MM.1S (cell line): ENCODE measurements at regions not wholly inside any gene's neighbourhood (a gene's known extent, or its start where the extent isn't known, plus 50 kb on each side); places are given as distances from the start of the nearest gene placed in this dataset.

ENCODE experiments used
- DNase-seq: peaks from one replicate; pipeline ENCODE4 v3.0.0-alpha.2; 2015
- H2AFZ ChIP-seq: fragments of 300-600 bp; sonication (generic); 2 replicates; pipeline ENCODE4 v1.6.0; 2016; ENCODE audit warnings: antibody characterized with exemption, low read length
- H3F3A ChIP-seq: fragments of 300-600 bp; sonication (generic); 2 replicates; pipeline ENCODE4 v1.6.1; 2016; ENCODE audit warnings: mild to moderate bottlenecking, antibody characterized with exemption, low read length, moderate library complexity, mixed read lengths; ENCODE audit not compliant: insufficient read depth
- H3K27ac ChIP-seq: fragments of 300-600 bp; sonication (generic); 2 replicates; pipeline ENCODE4 v1.5.1; 2016; ENCODE audit warnings: mild to moderate bottlenecking, low read length
- H3K27me3 ChIP-seq: fragments of 300-600 bp; sonication (generic); replicated peaks from 2 replicates; pipeline ENCODE4 v1.6.0; 2016; ENCODE audit warnings: low read length; ENCODE audit not compliant: insufficient read depth
- H3K36me3 ChIP-seq: fragments of 300-600 bp; sonication (generic); replicated peaks from 2 replicates; pipeline ENCODE4 v1.6.1; 2016; ENCODE audit warnings: mild to moderate bottlenecking, low read length, mixed read lengths; ENCODE audit not compliant: insufficient read depth
- H3K4me1 ChIP-seq: fragments of 300-600 bp; sonication (generic); 2 replicates; pipeline ENCODE4 v1.6.1; 2016; ENCODE audit warnings: low read length, mixed read lengths
- H3K4me2 ChIP-seq: fragments of 300-600 bp; sonication (generic); 2 replicates; pipeline ENCODE4 v1.6.0; 2016; ENCODE audit warnings: low read depth, low read length
- H3K4me3 ChIP-seq: fragments of 300-600 bp; sonication (generic); 2 replicates; pipeline ENCODE4 v1.5.1; 2016; ENCODE audit warnings: low read length, mixed read lengths
- H3K79me2 ChIP-seq: fragments of 300-600 bp; sonication (generic); 2 replicates; pipeline ENCODE4 v1.6.1; 2016; ENCODE audit warnings: mixed run types, low read length, mixed read lengths
- H3K9ac ChIP-seq: fragments of 300-600 bp; sonication (generic); 2 replicates; pipeline ENCODE4 v1.6.1; 2016; ENCODE audit warnings: low read length, mixed read lengths
- H3K9me2 ChIP-seq: fragments of 300-600 bp; sonication (generic); replicated peaks from 2 replicates; pipeline ENCODE4 v1.6.1; 2016; ENCODE audit warnings: mild to moderate bottlenecking, low read length, mixed read lengths; ENCODE audit not compliant: insufficient read depth
- H3K9me3 ChIP-seq: fragments of 300-600 bp; sonication (generic); replicated peaks from 2 replicates; pipeline ENCODE4 v1.6.1; 2016; ENCODE audit warnings: mild to moderate bottlenecking, low read length, mixed read lengths; ENCODE audit not compliant: insufficient read depth
- H4K20me1 ChIP-seq: fragments of 300-600 bp; sonication (generic); 2 replicates; pipeline ENCODE4 v1.6.1; 2016; ENCODE audit warnings: mild to moderate bottlenecking, low read length, moderate library complexity, mixed read lengths; ENCODE audit not compliant: insufficient read depth
- CTCF ChIP-seq: fragments of 300-600 bp; sonication (generic); IDR thresholded peaks from 2 replicates; pipeline ENCODE4 v1.5.1; 2016; ENCODE audit warnings: antibody characterized with exemption, low read length, mixed read lengths
- EZH2 ChIP-seq: fragments of 300-600 bp; sonication (generic); optimal IDR thresholded peaks from 2 replicates; pipeline ENCODE3; 2017; ENCODE audit warnings: low read depth, mild to moderate bottlenecking, antibody characterized with exemption, low read length, mixed read lengths
- EZH2phosphoT487 ChIP-seq: fragments of 300-600 bp; sonication (generic); IDR thresholded peaks from 2 replicates; pipeline ENCODE4 v1.6.1; 2018; ENCODE audit warnings: antibody characterized with exemption, low read length

DNA sequence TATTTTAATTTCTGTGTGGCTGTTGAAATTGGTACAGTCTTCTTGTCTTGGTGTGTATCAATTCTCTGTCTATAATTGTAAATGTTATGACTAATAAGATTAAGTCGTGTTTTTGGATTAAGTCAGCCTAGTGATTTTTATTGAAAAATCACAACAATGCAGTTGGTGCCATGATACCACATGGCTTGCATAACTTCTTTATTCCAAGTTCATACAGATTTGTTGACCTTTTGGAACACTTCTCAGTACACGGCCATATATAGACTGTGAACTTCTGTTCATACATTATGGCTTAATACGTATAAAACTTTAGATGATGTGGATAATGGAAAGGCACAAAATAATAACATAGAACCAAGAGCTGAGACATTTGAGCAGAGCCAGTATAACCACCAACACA, 121.2 kb upstream of the NAALADL2 start:
- Histone ChIP-seq H3K79me2 (no peaks in the 10 kb centered on the region), H3K27ac (no peak overlapping the region), H3K4me3 (no peak overlapping the region)

DNA sequence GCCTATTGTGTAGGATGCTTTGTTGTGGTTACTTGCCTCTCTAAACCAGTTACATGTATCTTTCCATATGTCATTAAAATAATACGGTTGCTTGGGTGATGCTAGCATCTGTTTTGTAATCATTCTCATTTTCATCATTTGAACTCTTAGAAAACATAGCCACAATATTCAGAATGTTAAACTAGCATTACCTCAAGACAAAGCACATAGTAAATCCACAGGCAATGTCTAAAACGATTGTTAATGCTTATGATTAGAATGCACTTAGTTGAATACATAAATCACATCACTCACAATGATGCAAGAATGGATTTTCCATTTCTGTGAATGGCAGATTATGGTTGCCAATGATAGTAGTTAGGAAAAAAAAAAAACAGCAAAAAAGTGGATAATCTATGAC, 110.0 kb upstream of the NAALADL2 start:
- Histone ChIP-seq H3F3A (no peaks in the 10 kb centered on the region), H3K4me2 (no peak overlapping the region), H3K4me1 (no peaks in the 10 kb centered on the region), H3K4me3 (no peak overlapping the region), H3K79me2 (no peaks in the 10 kb centered on the region), H3K27ac (no peak overlapping the region), H2AFZ (no peak overlapping the region), H3K36me3 (no peaks in the 10 kb centered on the region), H4K20me1 (no peaks in the 10 kb centered on the region), H3K27me3 (no peaks in the 10 kb centered on the region), H3K9me3 (no peaks in the 10 kb centered on the region), H3K9me2 (no peaks in the 10 kb centered on the region), H3K9ac (no peak overlapping the region)
- no peak for DNase-seq
- TF ChIP-seq EZH2phosphoT487, result no peak
- no peak for TF ChIP-seq CTCF
- no peak for TF ChIP-seq EZH2

More for the DNA sequence above, 121.2 kb upstream of the NAALADL2 start:
- Histone ChIP-seq H3K4me1 (no peaks in the 10 kb centered on the region), H3F3A (no peaks in the 10 kb centered on the region), H3K9me2 (no peaks in the 10 kb centered on the region), H3K36me3 (no peaks in the 10 kb centered on the region), H3K4me2 (no peak overlapping the region), H3K27me3 (no peaks in the 10 kb centered on the region), H3K9ac (no peak overlapping the region), H3K9me3 (no peaks in the 10 kb centered on the region), H4K20me1 (no peaks in the 10 kb centered on the region), H2AFZ (no peak overlapping the region)
- DNase-seq, result no peak
- TF ChIP-seq CTCF, result no peak
- TF ChIP-seq EZH2, result no peak
- TF ChIP-seq EZH2phosphoT487, result no peak

DNA sequence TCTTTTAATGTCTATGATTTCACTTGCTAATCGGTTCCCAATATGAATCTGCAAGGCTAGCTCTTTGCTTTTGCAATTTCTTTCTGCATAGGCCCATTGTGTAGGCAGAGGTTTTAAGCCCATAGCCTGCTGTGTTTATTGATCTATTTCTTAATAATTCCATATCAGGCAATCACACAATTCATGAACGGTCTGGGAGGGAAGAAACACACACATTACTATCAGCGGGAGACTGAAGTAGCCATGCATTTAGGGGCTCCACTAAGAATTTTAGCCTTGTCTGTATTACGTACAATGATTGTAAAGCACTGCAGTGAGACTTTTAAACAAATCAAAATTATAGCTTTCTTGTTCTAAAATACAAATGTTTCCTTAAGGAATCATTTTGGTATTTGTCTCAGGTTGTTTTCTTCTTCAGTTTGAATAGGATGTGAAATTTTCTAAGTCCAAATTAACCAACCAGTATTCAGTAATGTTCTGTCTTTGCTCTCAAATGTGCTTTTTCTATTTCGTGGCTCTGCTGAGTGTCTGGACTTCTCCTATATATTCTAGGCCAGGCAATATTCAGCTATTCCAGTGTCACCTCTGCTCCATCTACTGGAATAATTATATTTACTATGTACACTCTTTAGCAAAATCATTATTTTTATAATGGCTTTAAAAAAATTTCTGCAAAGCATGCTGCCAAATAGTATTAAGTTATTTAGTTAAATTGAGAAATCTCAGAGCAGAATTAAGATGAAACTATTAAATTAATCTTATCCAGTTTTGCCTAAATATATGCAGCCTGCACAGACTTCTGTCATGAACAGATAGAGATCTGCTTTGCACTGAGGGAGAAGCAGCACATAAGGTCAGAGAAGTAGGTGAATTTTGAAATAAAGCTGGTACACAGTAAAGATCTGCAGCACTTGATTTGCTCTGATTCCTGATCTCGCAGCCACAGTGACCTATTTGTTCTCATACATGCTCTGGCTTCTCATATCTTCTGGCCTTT, 103.0 kb upstream of the NAALADL2 start:
- no peaks in the 10 kb centered on the region for H3K9me3 ChIP-seq

More for the DNA sequence above, 103.0 kb upstream of the NAALADL2 start:
- Histone ChIP-seq H3K4me1 (no peaks in the 10 kb centered on the region), H3K9me2 (no peaks in the 10 kb centered on the region), H4K20me1 (no peaks in the 10 kb centered on the region), H3F3A (no peaks in the 10 kb centered on the region), H3K27me3 (no peaks in the 10 kb centered on the region), H3K9ac (no peak overlapping the region), H3K79me2 (no peaks in the 10 kb centered on the region), H3K27ac (no peak overlapping the region), H3K4me3 (no peak overlapping the region), H3K36me3 (no peaks in the 10 kb centered on the region), H2AFZ (no peak overlapping the region), H3K4me2 (no peak overlapping the region)
- no peak for DNase-seq
- TF ChIP-seq CTCF, result no peak
- no peak for TF ChIP-seq EZH2phosphoT487
- TF ChIP-seq EZH2, result no peak
